ENCODE measurements at regions not wholly inside any gene's neighbourhood (a gene's known extent, or its start where the extent isn't known, plus 50 kb on each side); places are given as distances from the start of the nearest gene placed in this dataset.

GRCh38 chr6:6769466-6769865 is 180.9 kb downstream of the LY86 start:
- no peak for TF ChIP-seq CTCF (IDR thresholded peaks at IDR 0.05)
- no peak for TF ChIP-seq POLR2A (IDR thresholded peaks at IDR 0.05)

All from heart left ventricle (tissue), 13 donors.